ENCODE measurements at regions not wholly inside any gene's neighbourhood (a gene's known extent, or its start where the extent isn't known, plus 50 kb on each side); places are given as distances from the start of the nearest gene placed in this dataset.

DNA sequence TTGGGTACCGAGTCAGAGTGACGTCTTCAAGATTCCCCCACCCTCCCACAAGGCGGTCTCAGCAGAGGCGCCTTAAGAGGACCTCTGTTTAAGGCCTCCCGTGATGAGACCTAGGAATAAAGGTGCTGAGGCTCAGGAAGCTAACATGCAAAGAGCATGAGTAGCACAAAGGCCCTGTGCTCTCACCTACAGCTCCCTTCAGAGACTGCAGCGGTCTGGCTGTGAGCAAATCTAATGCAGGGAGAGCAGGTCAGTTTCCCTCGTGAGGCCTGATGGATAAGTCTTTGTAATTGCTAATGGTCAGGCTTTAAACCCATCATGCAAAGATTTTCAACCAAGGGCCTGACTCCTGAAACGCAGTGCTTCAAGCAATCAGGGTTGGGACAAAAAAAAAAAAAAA, 909.3 kb upstream of the GHITM start:
- no peak overlapping the region for H3K4me3 Mint-ChIP-seq
- no peak for DNase-seq
- H3K27ac Mint-ChIP-seq, result no peak overlapping the region
- CTCF ChIA-PET, result no interaction called here
- H3K4me1 Mint-ChIP-seq, result no peaks in the 10 kb centered on the region
- H3K36me3 Mint-ChIP-seq (ENCODE audit: low read depth), result no peaks in the 10 kb centered on the region
- H3K27me3 Mint-ChIP-seq, result no peaks in the 10 kb centered on the region
- POLR2A ChIA-PET, result no interaction called here
- H3K9me3 Mint-ChIP-seq, result no peaks in the 10 kb centered on the region

DNA sequence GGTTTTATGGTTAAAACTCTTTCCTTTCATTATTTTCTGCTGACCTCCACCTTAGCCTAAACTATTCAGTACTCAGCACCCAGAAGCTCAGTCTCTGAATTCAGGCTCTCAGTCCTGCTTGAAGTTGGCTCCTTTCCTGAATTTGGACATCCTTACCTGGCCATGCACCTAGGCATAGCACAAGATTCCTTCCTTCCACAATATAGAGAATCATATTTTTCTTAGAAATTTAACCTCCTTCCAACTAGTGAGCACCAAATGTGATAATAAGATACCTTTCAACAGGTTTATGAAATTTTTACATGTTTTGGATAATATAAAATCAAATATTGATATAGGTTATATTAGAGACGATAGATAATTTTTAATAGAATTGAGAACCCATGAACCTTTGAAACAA, 905.6 kb upstream of the GHITM start:
- no peaks in the 10 kb centered on the region for H3K27me3 Mint-ChIP-seq
- POLR2A ChIA-PET, result no interaction called here
- CTCF ChIA-PET, result no interaction called here
- H3K9me3 Mint-ChIP-seq, result no peaks in the 10 kb centered on the region
- no peak for DNase-seq
- H3K4me3 Mint-ChIP-seq, result no peak overlapping the region
- no peaks in the 10 kb centered on the region for H3K36me3 Mint-ChIP-seq (ENCODE audit: low read depth)
- H3K4me1 Mint-ChIP-seq, result no peaks in the 10 kb centered on the region
- H3K27ac Mint-ChIP-seq, result no peak overlapping the region

DNA sequence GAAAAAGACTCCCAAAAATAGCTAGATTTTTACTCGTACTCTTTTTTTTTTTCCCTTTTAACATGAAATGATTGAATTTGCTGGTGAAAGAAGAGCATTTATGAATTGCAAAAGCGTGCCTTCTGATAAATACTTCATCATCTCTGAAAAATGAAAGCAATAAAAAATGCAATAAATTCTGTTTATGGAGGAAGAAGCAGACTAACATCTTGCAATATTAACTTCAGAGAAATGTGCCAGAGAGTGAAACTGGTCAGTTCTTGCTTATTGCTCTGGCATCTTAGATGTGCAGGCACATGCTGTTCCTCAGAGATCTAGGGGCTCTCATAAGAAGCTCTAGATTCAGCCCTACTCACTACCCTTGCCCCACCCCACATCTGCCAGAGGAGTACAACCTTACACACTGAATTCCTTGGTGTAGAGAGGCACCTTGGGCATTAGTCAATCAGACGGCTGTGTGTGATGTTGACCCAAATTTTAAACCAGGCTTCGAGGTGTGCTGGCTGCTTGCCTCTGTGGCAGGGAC, 891.1 kb upstream of the GHITM start:
- no peak overlapping the region for H3K27ac Mint-ChIP-seq
- DNase-seq, result no peak
- peaks cover 3% of the 10 kb centered on the region for H3K9me3 Mint-ChIP-seq
- no peaks in the 10 kb centered on the region for H3K4me1 Mint-ChIP-seq
- no peaks in the 10 kb centered on the region for H3K36me3 Mint-ChIP-seq (ENCODE audit: low read depth)
- H3K27me3 Mint-ChIP-seq, result no peaks in the 10 kb centered on the region
- CTCF ChIA-PET, result no interaction called here
- H3K4me3 Mint-ChIP-seq, result no peak overlapping the region
- POLR2A ChIA-PET, result no interaction called here

DNA sequence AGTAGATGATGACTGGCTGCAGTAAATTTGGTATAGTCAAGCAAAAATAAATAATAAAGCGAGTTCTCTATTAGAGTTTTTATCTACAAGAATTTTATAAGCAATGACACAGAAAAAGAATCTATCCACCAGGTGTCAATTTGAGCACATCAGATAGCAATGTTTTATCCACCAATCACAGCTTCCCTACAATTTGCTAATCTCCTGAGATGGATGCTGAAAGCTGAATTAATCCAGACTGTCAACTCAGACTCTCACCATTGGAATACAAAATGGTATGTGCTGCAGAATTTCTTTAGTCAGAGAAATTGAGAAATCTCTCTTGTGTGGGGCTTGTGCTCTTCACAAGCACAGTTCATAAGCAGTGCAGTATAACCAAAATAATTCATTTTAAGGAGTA, 888.9 kb upstream of the GHITM start:
- ChIA-PET POLR2A (no interaction called here), CTCF (no interaction called here)
- no peak overlapping the region for H3K27ac Mint-ChIP-seq
- H3K4me1 Mint-ChIP-seq, result no peaks in the 10 kb centered on the region
- peaks cover 13% of the 10 kb centered on the region for H3K9me3 Mint-ChIP-seq
- no peak overlapping the region for H3K4me3 Mint-ChIP-seq
- no peak for DNase-seq
- H3K36me3 Mint-ChIP-seq (ENCODE audit: low read depth), result no peaks in the 10 kb centered on the region
- H3K27me3 Mint-ChIP-seq, result no peaks in the 10 kb centered on the region

DNA sequence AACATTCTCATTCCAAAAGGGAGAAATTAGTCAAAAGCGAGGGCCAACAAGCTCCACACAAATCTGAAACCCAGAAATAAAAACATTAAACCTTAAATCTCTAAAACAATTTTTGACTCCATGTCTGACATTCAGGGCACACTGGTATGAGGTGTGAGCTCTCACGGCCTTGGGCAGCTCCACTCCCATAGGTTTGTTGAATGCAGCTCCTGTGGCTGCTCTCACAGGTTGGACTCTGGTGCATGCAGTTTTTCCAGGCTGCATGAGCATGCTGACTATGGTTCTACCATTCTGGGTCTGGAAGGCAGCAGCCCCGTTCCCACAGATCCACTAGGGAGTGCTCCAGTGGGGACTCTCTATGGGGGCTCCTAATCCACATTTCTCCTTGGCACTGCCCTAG, 887.1 kb upstream of the GHITM start:
- no peak overlapping the region for H3K27ac Mint-ChIP-seq
- ChIA-PET CTCF (no interaction called here), POLR2A (no interaction called here)
- H3K36me3 Mint-ChIP-seq (ENCODE audit: low read depth), result no peaks in the 10 kb centered on the region
- no peak overlapping the region for H3K4me3 Mint-ChIP-seq
- H3K9me3 Mint-ChIP-seq, result peaks cover 14% of the 10 kb centered on the region
- H3K4me1 Mint-ChIP-seq, result no peaks in the 10 kb centered on the region
- DNase-seq, result no peak
- no peaks in the 10 kb centered on the region for H3K27me3 Mint-ChIP-seq

DNA sequence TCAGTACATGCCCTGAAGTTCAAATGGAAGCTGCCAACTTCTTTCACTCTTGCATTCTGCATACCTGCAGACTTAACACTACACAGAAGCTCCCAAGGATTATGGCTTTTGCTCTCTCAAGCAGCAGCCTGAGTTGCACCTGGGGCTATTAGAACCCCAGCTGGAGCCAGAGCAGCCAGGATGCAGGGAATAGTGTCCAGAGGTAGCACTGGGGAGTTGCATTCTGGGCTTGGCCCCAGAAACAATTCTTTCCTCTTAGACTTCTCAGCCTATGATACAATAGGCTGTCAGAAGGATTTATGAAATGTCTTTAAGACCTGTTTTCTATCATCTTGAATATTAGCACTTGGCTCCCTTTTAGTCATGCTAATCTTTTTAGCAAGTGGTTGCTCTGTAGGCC, 886.7 kb upstream of the GHITM start:
- Mint-ChIP-seq H3K27ac (no peak overlapping the region), H3K9me3 (peaks cover 14% of the 10 kb centered on the region), H3K36me3 (ENCODE audit: low read depth) (no peaks in the 10 kb centered on the region), H3K4me1 (no peaks in the 10 kb centered on the region), H3K27me3 (no peaks in the 10 kb centered on the region), H3K4me3 (no peak overlapping the region)
- no peak for DNase-seq
- POLR2A ChIA-PET, result no interaction called here
- CTCF ChIA-PET, result no interaction called here

DNA sequence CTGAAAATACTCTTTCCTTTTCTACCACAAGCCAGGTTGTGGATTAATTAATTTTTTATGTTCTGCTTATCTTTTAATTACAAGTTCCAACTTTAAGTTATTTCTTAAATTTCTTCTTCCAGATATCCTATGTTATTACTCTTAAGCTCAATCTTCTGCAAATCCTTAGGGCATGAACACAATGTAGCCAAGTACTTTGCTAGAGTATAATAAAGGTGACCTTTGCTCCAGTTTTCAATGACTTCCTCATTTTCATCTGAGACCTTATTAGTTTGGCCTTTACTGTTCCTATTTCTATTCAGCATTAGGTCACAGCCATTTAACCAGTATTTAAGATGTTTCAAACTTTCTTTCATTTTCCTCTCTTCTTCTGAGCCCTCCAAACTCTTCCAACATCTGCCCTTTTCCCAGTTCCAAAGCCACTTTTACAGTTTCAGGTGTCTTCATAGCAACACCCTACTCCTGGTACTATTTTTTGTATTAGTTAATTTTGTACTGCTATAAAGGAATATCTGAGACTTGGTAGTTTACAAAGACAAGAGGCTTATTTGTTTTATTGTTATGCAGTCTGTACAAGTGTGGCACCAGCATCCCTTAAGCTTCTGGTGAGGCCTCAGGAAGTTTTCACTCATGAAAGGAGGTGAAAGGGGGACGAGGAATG, 886.2 kb upstream of the GHITM start:
- no peak overlapping the region for H3K4me3 Mint-ChIP-seq
- H3K36me3 Mint-ChIP-seq (ENCODE audit: low read depth), result no peaks in the 10 kb centered on the region
- CTCF ChIA-PET, result no interaction called here
- POLR2A ChIA-PET, result no interaction called here
- H3K9me3 Mint-ChIP-seq, result peaks cover 14% of the 10 kb centered on the region
- H3K27ac Mint-ChIP-seq, result no peak overlapping the region
- no peaks in the 10 kb centered on the region for H3K4me1 Mint-ChIP-seq
- DNase-seq, result no peak
- H3K27me3 Mint-ChIP-seq, result no peaks in the 10 kb centered on the region

DNA sequence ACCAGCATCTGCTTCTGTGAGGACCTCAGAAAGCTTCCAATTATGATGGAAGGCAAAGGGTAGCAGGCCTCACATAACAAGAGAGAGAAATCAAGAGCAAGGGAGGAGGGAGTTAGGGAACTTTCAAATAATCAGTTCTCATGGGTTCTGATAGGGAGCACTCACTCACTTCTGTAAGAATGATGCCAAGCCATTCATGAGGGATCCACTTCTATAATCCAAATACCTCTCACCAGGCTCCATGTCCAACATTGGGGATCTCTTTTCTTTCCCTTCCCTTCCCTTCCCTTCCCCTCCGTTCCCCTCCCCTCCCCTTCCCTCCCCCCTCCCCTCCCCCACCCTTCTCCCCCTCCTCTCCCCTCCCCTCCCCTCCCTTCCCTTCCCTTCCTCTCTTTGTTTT, 884.6 kb upstream of the GHITM start:
- ChIA-PET POLR2A (no interaction called here), CTCF (no interaction called here)
- Mint-ChIP-seq H3K27ac (no peak overlapping the region), H3K27me3 (no peaks in the 10 kb centered on the region), H3K36me3 (ENCODE audit: low read depth) (no peaks in the 10 kb centered on the region), H3K9me3 (peaks cover 11% of the 10 kb centered on the region), H3K4me3 (no peak overlapping the region), H3K4me1 (no peaks in the 10 kb centered on the region)
- DNase-seq, result no peak

DNA sequence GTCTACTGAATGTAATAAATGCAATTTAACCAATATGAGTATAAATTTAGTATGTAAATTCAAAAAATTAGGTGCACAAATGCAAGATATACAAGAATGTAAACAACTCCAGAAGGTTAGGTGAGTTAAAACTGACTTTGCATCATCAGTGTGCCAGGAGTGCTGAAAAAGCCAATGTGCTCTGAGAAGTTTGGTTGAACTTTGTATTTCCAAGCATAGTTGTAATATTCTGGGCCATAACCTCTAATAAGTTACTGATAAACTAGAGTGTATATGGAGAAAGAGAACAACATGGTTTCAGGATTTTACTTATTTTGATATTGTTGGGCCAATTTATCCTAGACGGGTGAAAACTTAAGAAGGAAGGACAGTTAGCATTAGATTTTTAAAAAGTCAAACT, 876.9 kb upstream of the GHITM start:
- H3K4me3 Mint-ChIP-seq, result no peak overlapping the region
- no peaks in the 10 kb centered on the region for H3K4me1 Mint-ChIP-seq
- H3K27me3 Mint-ChIP-seq, result no peaks in the 10 kb centered on the region
- peaks cover 11% of the 10 kb centered on the region for H3K9me3 Mint-ChIP-seq
- DNase-seq, result no peak
- CTCF ChIA-PET, result no interaction called here
- POLR2A ChIA-PET, result no interaction called here
- no peak overlapping the region for H3K27ac Mint-ChIP-seq
- H3K36me3 Mint-ChIP-seq (ENCODE audit: low read depth), result no peaks in the 10 kb centered on the region

DNA sequence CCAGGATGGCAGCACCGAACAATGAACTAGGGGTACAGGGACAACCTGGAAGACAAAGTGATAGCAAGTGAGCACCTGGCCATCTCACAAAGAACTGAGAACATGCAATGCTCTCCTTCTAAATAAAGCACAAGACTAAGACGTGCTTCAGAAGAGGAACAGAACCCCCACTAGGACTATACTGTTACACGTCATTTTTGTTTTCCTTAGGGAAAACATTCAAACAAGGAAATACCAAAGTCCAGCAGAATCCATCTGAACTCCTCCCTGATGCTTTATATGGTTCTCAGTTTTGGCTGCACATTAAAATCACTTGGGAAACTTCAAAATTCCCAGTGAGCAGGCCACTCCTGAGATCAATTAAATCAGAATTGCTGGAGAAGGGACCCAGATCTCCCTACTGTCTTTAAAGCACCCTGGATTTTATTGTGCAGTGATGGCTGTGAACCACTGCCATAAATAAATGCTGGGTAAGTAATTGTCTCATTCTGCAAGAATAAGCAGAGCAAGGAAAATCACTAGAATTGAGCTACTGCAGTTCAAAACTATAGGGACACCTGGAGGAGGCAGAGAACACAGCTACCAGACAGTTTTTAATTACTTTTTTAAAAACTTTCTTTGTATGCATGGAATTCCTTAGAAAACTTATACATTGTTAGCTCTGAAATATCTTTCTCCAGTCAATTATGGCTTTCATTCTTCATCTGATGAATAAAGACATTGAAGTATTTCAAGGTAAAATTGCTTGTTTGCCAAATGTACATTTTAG, 866.5 kb upstream of the GHITM start:
- ChIA-PET CTCF (no interaction called here), POLR2A (no interaction called here)
- Mint-ChIP-seq H3K4me3 (no peak overlapping the region), H3K27me3 (no peaks in the 10 kb centered on the region), H3K4me1 (no peaks in the 10 kb centered on the region), H3K27ac (no peak overlapping the region), H3K9me3 (peaks cover 6% of the 10 kb centered on the region), H3K36me3 (ENCODE audit: low read depth) (no peaks in the 10 kb centered on the region)
- no peak for DNase-seq

DNA sequence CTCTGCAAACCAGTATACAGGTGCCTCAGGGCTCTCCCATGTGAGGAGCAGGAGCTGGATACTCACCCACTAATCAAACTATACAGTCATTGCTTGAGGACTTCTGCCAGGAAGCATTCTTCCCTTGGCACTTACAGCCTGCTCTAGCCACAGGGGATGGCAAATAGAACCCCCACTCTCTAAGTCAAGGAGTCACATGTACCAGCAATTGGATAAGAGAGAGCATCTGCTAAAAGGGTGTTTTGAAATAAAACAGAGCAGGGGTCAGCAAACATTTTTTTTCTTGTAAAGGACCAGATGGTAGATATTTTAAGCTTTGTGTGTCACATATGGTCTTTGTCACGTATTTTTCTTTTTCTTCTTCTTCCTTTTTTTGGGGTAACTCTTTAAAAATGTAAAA, 865.2 kb upstream of the GHITM start:
- no peaks in the 10 kb centered on the region for H3K4me1 Mint-ChIP-seq
- H3K27ac Mint-ChIP-seq, result no peak overlapping the region
- CTCF ChIA-PET, result no interaction called here
- DNase-seq, result no peak
- no peaks in the 10 kb centered on the region for H3K27me3 Mint-ChIP-seq
- no peak overlapping the region for H3K4me3 Mint-ChIP-seq
- peaks cover 4% of the 10 kb centered on the region for H3K9me3 Mint-ChIP-seq
- no peaks in the 10 kb centered on the region for H3K36me3 Mint-ChIP-seq (ENCODE audit: low read depth)
- POLR2A ChIA-PET, result no interaction called here

DNA sequence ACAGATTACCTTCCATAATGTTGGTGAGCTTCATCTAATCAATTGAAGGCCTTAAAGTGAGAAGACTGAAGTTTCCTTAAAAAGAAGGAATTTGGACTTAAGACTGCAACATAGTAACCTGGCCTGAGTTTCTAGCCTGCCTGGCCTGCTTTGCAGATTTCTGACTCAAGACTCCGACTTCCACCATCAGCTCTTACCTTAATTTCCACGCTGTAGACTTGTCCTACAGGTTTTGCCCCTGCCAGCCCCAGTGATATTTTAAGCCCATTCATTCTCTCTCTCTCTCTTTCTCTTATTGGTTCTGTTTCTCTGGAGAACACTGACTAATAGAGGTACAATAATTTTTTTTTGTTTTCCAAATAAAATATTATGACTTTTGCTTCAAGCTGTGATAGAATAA, 862.3 kb upstream of the GHITM start:
- Mint-ChIP-seq H3K9me3 (peaks cover 3% of the 10 kb centered on the region), H3K36me3 (ENCODE audit: low read depth) (no peaks in the 10 kb centered on the region), H3K4me1 (no peaks in the 10 kb centered on the region), H3K4me3 (no peak overlapping the region), H3K27ac (no peak overlapping the region), H3K27me3 (no peaks in the 10 kb centered on the region)
- CTCF ChIA-PET, result no interaction called here
- no peak for DNase-seq
- POLR2A ChIA-PET, result no interaction called here

DNA sequence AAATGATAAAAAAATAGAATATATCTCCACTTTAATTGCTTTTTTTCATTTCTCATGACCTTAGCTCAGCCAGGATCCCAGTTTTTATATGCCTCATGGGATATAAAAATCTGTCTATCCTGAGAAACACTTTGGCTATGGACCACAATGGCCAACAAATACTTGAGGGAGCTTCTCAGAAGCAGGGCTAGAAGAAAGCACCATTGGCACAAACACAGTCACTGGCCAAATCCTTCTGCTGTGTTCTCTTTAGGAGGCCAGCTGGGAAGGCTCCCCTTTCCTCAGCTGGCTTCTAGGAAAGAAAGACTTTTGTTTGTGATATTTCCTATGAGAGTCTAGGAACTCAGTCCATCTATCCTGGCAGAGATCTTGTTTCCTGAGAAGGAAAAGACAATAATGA, 856.2 kb upstream of the GHITM start:
- H3K27me3 Mint-ChIP-seq, result no peaks in the 10 kb centered on the region
- H3K9me3 Mint-ChIP-seq, result no peaks in the 10 kb centered on the region
- ChIA-PET CTCF (no interaction called here), POLR2A (no interaction called here)
- no peak overlapping the region for H3K27ac Mint-ChIP-seq
- no peaks in the 10 kb centered on the region for H3K4me1 Mint-ChIP-seq
- no peak overlapping the region for H3K4me3 Mint-ChIP-seq
- DNase-seq, result no peak
- no peaks in the 10 kb centered on the region for H3K36me3 Mint-ChIP-seq (ENCODE audit: low read depth)

DNA sequence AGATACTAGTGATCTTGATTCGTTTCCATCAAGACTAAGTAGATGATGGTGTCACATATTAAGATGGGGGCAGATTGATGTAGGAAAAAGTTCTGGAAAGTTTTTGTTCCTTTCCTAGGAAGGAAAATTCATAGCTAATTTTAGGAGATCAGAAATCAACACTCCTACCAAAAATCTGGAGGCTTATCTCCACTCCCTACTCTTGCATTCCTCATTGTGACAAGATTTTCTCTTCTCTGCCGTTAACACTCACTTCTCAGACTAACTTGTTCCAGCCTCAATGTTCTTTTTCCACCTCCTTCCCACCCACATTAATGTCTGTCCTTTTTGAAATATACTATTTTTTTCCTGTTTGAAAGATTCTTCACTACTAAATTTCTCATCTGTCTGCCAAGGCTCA, 851.9 kb upstream of the GHITM start:
- Mint-ChIP-seq H3K9me3 (no peaks in the 10 kb centered on the region), H3K27me3 (no peaks in the 10 kb centered on the region), H3K36me3 (ENCODE audit: low read depth) (no peaks in the 10 kb centered on the region), H3K4me3 (no peak overlapping the region), H3K27ac (no peak overlapping the region), H3K4me1 (no peaks in the 10 kb centered on the region)
- no peak for DNase-seq
- ChIA-PET POLR2A (no interaction called here), CTCF (no interaction called here)
